CD4-positive, alpha-beta T cell (primary cell): ENCODE measurements at regions not wholly inside any gene's neighbourhood (a gene's known extent, or its start where the extent isn't known, plus 50 kb on each side); places are given as distances from the start of the nearest gene placed in this dataset.

Experiments
- ATAC-seq: fragments of 200-7000 bp; cut with Tn5 transposase; one replicate; pipeline ENCODE4 v1.10.0; 2022; ENCODE audit warnings: mild to moderate bottlenecking; ENCODE audit not compliant: poor library complexity
- CTCF ChIA-PET: fragments of 350-600 bp; sonication (Branson Sonifier 250); formaldehyde crosslinking; loops from one replicate; lab custom pipeline; 2021; ENCODE audit warnings: antibody characterized with exemption, inconsistent platforms; lab: Charles Lee
- POLR2A ChIA-PET: fragments of 350-600 bp; sonication (Branson Sonifier 250); formaldehyde crosslinking; loops from one replicate; lab custom pipeline; 2021; ENCODE audit warnings: antibody characterized with exemption, inconsistent platforms; lab: Charles Lee
- DNase-seq, 14 experiments: peaks; one replicate each; pipeline ENCODE4 v3.0.0-alpha.2; 2013 to 2020; ENCODE audit warnings: mixed read lengths in 2 of 14
- H3K27ac ChIP-seq, 2 donors: one replicate each; pipeline versions ENCODE4 v1.5.1 to v1.7.0; 2013; ENCODE audit warnings: low read length in 2 of 2, low read depth in 1 of 2, mild to moderate bottlenecking in 1 of 2
- H3K27me3 ChIP-seq, 2 experiments: 1 replicate in 1 of 2; 2 replicates in 1 of 2; pipeline versions ENCODE4 v1.6.1 to v1.7.0; 2013; ENCODE audit warnings: low read length in 2 of 2, control low read depth in 1 of 2, mild to moderate bottlenecking in 1 of 2, moderate library complexity in 1 of 2; ENCODE audit not compliant: insufficient read depth in 2 of 2, control insufficient read depth in 1 of 2
- H3K36me3 ChIP-seq: one replicate; pipeline ENCODE4 v1.6.1; 2013; ENCODE audit warnings: low read length, control low read depth; ENCODE audit not compliant: insufficient read depth
- H3K4me1 ChIP-seq: one replicate; pipeline ENCODE4 v1.6.1; 2013; ENCODE audit warnings: low read length, control low read depth; ENCODE audit not compliant: insufficient read depth
- H3K4me3 ChIP-seq: one replicate; pipeline ENCODE4 v1.5.1; 2013; ENCODE audit warnings: mild to moderate bottlenecking, low read length, moderate library complexity
- H3K9me3 ChIP-seq, 2 experiments: 1 replicate in 1 of 2; 2 replicates in 1 of 2; pipeline versions ENCODE4 v1.6.1 to v1.7.0; 2013; ENCODE audit warnings: low read length in 2 of 2, mild to moderate bottlenecking in 2 of 2, control low read depth in 1 of 2, moderate library complexity in 1 of 2; ENCODE audit not compliant: control insufficient read depth in 1 of 2, insufficient read depth in 1 of 2
- H3K27ac Mint-ChIP-seq: one replicate; pipeline ENCODE4 v1.8.0; 2020; ENCODE audit warnings: mixed read lengths
- H3K27me3 Mint-ChIP-seq: one replicate; pipeline ENCODE4 v1.8.0; 2021; ENCODE audit warnings: mixed read lengths
- H3K36me3 Mint-ChIP-seq: one replicate; pipeline ENCODE4 v1.8.0; 2021; ENCODE audit warnings: low read depth, mixed read lengths
- H3K4me1 Mint-ChIP-seq: one replicate; pipeline ENCODE4 v1.8.0; 2021; ENCODE audit warnings: low read depth, mixed read lengths
- H3K4me3 Mint-ChIP-seq: one replicate; pipeline ENCODE4 v1.8.0; 2020; ENCODE audit warnings: mild to moderate bottlenecking, mixed read lengths
- H3K9me3 Mint-ChIP-seq: one replicate; pipeline ENCODE4 v1.8.0; 2020; ENCODE audit warnings: mixed read lengths
- CTCF ChIP-seq: fragments of 200-600 bp; IDR thresholded peaks from one replicate; pipeline ENCODE4 v1.8.0; 2022; ENCODE audit warnings: antibody characterized with exemption, mild to moderate bottlenecking
- intact Hi-C, 2 experiments: fragments of 100-400 bp; cut with DNase I in 1 of 2; cut with micrococcal nuclease in 1 of 2; formaldehyde crosslinking; loops; one replicate each; pipeline versions ENCODE4 v1.15.1 to v1.9.0; 2023 to 2025; cut with DNase I, micrococcal nuclease

- no peak for TF ChIP-seq CTCF
- H3K27ac Mint-ChIP-seq: no peak overlapping the region
- H3K9me3 Mint-ChIP-seq: no peaks in the 10 kb centered on the region
- POLR2A ChIA-PET: no interaction called here
- Histone ChIP-seq H3K4me1 (no peaks in the 10 kb centered on the region), H3K27ac (no peak overlapping the region), H3K36me3 (no peaks in the 10 kb centered on the region), H3K27me3 (no peaks in the 10 kb centered on the region), H3K4me3 (no peak overlapping the region), H3K9me3 (no peaks in the 10 kb centered on the region)
- H3K36me3 Mint-ChIP-seq: no peaks in the 10 kb centered on the region
- no peak overlapping the region for H3K4me3 Mint-ChIP-seq
- ATAC-seq (no peak), DNase-seq (no peak)
- peaks cover 15% of the 10 kb centered on the region for H3K27me3 Mint-ChIP-seq
- CTCF ChIA-PET: no interaction called here
- H3K4me1 Mint-ChIP-seq: no peaks in the 10 kb centered on the region
- intact Hi-C loops: no loop called here
Measured at GRCh38 chr16:87244636-87245197, 72.5 kb downstream of the C16orf95 start.

DNA sequence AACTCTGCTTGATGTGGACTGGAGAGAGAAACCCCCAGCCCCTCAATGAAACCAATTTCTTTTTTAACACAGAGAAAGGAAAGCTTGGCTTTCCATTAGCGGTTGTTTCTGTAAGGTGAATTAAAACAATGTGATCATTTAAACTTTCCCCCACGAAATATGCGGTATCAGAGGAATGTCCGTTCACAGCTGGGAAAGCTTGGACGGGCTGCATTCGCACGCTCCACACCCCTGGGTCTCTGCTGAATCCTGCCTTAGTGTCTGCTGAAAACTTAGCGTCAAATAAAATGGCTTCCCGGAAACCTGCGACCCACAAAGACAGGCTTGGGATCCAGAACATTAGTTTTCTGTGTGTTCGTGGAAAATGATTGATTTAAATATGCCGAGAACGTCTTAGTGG lies 71.7 kb downstream of the C16orf95 start:
- intact Hi-C loops: no loop called here
- Histone ChIP-seq H3K36me3 (no peaks in the 10 kb centered on the region), H3K27ac (no peak overlapping the region), H3K4me3 (no peak overlapping the region), H3K9me3 (no peaks in the 10 kb centered on the region), H3K4me1 (no peaks in the 10 kb centered on the region), H3K27me3 (no peaks in the 10 kb centered on the region)
- no peaks in the 10 kb centered on the region for H3K9me3 Mint-ChIP-seq
- H3K4me3 Mint-ChIP-seq: no peak overlapping the region
- peaks cover 13% of the 10 kb centered on the region for H3K27me3 Mint-ChIP-seq
- DNase-seq (no peak), ATAC-seq (no peak)
- CTCF ChIA-PET: no interaction called here
- POLR2A ChIA-PET: no interaction called here
- no peak for TF ChIP-seq CTCF
- no peak overlapping the region for H3K27ac Mint-ChIP-seq
- no peaks in the 10 kb centered on the region for H3K36me3 Mint-ChIP-seq
- no peaks in the 10 kb centered on the region for H3K4me1 Mint-ChIP-seq

GRCh38 chr16:87246269-87247065 lies 70.7 kb downstream of the C16orf95 start:
- POLR2A ChIA-PET: no interaction called here
- no peaks in the 10 kb centered on the region for H3K9me3 ChIP-seq
- CTCF ChIA-PET: no interaction called here
- Mint-ChIP-seq H3K4me1 (no peaks in the 10 kb centered on the region), H3K27me3 (peaks cover 6% of the 10 kb centered on the region), H3K4me3 (no peak overlapping the region), H3K9me3 (no peaks in the 10 kb centered on the region), H3K36me3 (no peaks in the 10 kb centered on the region), H3K27ac (no peak overlapping the region)
- ATAC-seq: no peak
- no peak for TF ChIP-seq CTCF
- no peaks in the 10 kb centered on the region for H3K4me1 ChIP-seq
- H3K27me3 ChIP-seq: no peaks in the 10 kb centered on the region
- DNase-seq: no peak
- H3K27ac ChIP-seq: no peak overlapping the region
- no peaks in the 10 kb centered on the region for H3K36me3 ChIP-seq
- intact Hi-C loops: no loop called here
- H3K4me3 ChIP-seq: no peak overlapping the region
